NCI-H1092 (cell line): ENCODE measurements at regions not wholly inside any gene's neighbourhood (a gene's known extent, or its start where the extent isn't known, plus 50 kb on each side); places are given as distances from the start of the nearest gene placed in this dataset.
A peak's percentile ranks its signal among the peaks of the same experiment; 100 is the strongest.
"Not testable (repeated sequence)": the region's sequence is repeated elsewhere in the genome, so short reads cannot be mapped to it uniquely, and the experiment has no call there.

Experiments used
- DNase-seq: peaks from one replicate; lab custom pipeline; 2025; lab: John Stamatoyannopoulos, UW

DNA sequence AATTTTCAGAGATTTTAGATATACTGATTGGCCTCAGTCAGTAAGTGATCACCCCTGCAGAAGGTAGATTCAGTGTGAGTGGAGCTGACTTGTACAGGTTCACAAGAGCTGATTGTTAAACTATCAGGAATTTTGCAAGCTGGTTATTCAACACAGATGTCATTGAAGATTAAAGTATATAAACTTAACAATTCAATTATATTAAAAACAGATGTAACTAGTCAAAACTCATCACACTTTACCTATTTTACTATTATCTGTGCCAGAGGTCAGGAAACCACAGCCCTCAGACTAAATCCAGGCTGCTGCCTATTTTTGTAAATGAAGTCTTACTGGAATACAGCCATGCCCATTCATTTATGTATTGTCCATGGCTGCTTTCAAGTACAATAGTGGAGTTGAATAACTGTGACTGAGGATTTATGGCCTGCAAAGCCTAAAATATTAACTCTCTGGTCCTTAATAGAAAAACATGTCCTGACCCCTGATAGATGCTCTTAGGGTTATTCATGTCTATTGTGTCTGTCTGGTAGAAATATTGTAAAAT is 429.3 kb upstream of the PDZRN3 start:
- no peak for DNase-seq

DNA sequence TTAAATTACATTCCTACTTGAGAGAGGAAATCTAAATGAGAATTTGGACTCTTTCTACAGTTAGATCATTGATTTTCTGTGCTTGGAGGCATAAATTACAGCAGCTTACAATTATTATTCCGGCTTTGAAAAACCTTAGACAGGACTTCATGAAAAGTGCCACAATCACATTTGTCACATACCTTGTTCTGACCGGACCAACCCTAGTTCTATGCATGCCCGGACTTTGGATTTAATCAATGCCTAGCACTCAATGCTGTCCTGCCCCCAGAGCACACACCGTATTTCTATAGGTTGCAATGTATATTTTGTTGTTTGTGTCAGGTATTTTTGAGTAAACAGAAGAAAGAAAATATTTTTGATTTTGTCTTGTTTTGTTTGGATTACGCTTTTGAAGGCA is 424.7 kb upstream of the PDZRN3 start:
- DNase-seq: no peak

DNA sequence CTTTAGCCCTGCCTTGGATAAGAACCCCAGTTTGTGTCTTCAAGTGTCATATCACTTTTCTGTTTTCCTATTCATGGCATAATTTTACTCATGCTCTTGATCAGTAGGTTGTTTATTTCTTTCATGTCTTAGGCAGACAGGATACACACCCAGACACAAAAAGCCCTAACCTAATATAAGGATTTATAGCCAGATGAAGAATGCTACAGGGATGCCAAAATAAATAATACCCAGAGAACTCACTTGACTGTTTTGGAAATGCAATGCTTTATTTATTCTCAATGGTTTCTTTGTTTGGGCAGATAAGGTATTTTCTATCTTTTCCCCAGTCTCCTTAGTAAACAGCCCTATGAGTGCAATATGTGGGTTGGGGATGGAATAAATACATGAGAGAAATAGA is 424.0 kb upstream of the PDZRN3 start:
- DNase-seq: no peak

DNA sequence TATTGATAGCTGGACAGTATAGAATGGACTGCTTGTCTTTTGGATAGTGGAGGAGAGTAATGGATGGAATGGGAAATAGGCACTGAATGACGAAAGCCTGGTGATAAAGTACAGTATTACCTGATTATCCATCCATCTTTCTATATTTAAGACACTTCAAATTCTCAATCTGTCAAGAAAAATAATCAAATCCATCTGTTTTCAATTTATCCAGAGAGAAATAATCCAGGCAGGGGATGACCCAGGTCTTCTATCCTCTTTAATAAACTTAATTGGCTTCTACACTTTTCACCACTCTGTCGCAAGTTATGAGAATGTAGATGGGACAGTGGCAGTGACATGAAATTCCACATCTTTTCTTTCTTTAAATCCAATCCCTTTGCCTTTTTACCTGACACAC is 420.3 kb upstream of the PDZRN3 start:
- DNase-seq: no peak

DNA sequence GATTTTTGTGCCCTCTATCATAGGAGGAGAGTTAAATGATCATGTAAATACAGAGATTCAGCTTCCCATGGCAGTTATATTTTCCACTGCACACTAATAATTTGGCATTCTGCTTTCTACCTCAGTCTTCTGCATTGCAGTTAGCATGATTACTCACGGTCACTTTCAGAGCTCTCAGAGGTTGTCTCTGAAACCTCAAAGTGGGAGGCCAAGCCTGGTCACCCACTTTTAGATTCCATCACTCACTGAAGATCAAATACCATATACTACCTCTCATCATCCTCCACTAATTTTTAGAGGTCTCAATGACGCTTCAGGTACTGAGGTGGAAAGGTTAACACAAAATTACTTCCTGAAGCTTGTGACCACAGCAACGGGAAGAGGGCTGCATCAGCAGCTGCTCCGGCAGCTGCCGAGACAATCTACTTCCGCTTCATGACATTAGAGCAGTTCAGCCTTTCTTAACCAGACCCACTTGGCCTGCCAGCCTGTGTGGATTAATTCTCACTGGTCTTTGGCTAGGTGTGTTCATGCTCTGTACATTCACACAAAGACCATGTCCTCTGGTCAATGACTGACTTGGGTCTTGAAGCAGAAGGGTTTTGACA is 416.4 kb upstream of the PDZRN3 start:
- no peak for DNase-seq

DNA sequence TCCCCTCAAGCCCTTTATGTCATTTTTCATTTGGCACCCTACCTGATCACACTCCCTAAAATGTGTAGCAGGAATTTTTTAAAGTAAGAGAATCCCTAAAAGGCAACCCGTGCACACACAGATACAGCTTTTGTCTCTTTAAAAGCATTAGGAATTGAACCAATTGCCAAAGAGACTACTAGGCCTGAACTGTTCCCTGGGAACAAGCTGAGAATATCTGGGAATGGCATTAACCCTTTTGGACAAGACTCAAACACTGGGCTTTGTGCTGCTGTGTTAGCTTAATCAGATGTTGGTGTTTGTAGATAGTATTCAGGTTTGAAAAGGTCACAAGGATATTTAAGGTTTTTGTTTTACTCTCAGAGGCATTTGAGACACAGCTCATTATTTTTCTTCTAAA is 414.4 kb upstream of the PDZRN3 start:
- DNase-seq: no peak

DNA sequence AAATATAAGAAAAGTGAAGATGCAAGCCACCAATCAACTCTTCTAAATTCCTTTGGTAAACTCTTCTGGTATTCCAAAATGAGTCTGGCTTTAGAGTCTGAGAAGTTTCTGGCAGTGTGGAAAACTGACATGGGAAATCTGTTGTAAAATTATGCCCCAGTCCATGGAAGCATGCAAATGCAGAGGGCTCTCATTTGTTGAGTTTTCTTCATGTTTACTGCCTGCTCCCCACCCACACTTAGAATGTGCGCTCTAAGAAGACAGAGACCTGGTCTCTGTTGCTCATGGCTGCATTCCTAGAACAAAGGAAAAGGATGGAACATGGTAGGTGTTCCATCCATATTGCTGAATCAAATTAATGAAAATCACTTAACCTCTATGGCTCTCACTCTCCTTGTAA is 411.8 kb upstream of the PDZRN3 start:
- no peak for DNase-seq

DNA sequence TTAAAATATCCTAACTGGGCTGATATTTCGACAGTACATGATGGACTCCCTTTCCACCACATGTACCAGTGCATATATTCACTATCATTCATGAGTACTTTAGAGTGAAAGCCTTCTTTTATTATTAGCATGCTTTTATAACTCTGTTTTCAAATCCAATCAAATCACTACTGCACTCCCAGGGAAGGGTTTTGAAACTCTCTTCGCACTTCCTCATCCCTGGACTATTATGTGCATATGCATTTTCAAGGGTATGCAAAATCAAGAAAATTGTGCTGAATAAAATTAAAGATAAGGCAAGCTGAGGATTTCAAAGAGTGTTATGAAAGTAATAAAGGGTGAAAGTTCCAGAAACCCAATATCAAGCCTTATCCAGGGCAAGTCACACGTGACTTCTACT is 411.4 kb upstream of the PDZRN3 start:
- no peak for DNase-seq

DNA sequence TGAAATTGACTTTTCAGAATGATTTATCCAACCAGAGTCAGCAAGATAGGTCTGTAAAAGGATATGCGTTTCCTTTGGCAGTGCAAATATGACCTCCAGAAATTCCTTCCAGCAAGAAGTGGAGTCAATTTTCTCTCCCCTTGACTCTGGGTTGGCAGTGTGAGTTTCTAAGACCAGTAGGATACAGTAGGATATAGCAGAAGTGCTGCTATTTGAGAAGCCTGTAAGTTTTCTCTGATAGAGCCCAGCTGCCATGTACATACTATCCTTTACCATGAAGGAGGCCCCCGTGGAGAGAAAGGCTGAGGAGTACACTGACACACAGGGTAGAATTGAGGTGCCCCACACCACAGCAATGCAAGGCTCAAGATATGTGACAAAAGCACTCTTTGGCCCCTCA is 409.1 kb upstream of the PDZRN3 start:
- no peak for DNase-seq

DNA sequence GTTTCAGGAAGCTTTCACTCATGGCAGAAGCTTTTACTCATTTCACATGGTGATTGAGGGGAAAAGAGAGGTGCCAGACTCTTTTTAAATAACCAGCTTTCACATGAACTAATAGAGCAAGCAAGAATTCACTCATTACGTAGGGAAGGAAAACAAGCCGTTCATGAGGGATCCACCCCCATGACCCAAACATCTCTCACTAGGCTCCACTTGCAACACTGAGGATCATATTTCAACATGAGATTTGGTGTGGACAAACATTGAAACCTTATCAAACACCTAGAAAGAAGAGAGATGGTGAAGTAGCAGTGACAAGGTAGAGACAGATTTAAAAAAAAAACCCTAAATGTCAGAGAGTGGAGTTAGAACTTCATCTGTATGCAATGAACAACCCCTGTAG is 408.6 kb upstream of the PDZRN3 start:
- DNase-seq: no peak

DNA sequence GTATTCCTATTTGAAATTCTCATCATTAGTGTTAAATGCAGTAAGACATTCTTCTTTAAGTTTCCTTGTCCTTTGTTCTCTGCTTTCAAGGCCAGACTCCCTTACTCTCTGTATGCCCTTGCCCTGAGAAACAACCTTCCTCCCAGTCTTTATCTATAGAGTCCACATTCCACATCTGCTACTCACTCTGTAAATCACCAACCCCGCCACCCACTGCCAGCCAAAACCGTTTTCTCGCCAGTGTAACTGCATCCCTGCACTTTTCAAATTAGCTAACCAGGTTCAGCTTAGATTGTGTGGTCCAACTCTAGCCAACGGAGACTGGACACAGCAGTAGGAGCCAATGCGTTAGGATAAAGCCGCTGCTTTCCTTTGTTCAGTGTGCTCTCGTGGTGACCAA is 402.4 kb upstream of the PDZRN3 start:
- DNase-seq: no peak

DNA sequence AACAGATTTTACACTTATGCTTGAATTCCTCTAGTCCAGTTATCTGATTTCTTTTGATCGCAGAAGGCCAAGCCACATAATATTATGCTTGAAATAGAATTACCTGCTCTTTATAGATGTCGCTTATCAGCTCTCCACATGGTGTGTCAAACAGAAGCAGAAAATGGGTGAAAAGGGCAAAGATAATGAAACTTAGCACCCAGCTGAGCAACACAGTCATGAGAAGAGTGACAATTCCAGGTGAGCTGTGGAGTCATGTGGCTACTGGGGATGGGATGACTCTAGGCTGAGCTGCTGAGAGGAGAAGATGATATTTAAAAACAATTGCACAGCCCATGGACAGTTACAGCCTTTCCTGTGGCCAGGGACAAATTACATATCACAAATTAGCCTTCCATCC is 398.7 kb upstream of the PDZRN3 start:
- no peak for DNase-seq

DNA sequence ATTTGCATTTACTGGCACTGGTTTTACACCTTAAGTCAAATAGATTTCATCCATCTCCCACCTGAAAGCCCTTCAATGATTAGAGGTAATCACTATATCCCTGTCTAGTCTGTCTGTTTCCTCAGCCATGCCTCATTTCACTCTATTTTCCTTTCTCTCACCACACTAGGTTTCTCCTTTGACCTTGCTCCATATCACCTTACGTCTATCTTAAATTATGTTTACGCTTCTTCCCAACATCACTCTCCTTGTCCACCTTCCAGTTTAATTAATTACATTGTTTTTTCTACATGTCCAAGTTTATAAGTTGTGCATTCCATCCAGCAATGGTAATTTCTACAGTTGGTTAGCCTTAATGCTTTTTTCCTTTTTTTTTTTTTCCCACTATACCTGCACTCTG is 396.7 kb upstream of the PDZRN3 start:
- no peak for DNase-seq

DNA sequence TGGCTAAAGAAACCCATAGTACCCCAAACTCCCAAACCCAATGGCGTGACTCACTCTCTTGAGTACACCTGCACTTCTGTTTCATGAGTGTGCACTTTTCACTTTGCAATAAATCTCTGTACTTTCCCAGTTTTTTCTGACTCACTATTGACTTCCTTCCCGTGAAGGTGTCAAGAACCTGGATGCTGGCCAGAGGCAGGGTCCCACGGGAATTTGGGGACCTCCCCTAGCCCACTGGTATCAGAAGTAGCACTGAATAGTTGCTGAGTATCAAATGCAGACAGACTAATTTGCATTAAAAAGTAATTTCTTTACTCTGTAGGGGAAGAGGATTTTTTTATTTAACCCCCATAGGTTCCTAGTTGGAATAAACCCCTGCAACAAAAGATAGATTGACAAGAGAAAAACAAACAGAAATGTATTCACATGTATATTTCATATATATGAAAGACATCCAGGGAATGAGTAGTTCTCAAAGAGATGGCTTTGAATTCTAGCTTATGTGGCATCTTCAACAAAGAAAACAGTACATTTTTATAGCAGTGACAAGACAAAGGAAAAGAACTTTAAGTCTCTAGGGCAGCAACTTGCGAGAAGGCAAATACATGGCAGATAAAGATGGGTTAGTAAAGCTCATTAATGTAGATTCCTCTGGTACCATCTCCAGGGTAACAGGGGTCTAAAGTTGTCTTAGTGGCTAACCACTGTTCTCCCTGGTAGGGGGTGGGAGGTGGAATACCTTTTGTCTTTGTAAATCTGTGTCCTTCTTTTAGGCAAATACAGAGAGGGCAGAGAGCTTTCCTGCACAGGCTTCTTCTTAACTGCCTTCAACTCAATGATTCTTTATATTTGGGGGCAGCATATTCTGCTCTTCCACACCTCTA is 385.5 kb upstream of the PDZRN3 start:
- DNase-seq: no peak

DNA sequence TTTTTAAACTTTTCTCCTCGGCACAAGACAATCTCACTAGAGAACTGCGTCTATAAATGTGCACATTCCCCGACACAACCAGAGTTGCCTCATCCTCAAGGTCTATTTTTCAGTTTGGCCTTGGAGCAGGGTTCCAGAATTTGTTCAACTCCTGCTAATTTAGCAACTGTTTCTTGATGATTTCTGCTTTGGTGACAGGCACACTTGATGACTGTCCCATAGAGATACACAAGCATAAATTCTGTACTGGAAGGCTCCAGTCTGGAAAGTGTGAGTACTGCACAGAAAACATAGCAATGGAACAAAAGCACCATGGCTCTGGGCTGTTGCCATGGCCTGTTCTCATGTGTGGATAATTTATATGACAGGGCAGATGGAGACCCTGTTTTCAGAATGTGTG is 379.6 kb upstream of the PDZRN3 start:
- no peak for DNase-seq

DNA sequence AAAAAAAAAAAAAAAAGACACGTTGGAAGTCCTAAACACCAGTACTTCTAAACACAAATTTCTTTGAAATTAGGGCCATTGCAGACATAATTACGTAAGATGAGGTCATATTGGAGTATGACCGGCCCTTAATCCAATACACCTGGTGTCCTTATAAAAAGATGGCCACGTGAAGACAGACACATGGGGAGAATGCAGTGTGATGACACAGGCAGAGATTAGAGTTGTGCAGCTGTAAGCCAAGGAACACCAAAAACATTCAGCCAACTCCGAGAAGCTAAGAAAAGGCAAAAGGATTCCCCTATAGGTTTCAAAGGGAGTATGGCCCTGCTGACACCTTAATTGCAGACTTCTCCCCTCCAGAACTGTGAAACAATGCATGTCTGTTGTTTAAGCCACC is 379.0 kb upstream of the PDZRN3 start:
- no peak for DNase-seq

DNA sequence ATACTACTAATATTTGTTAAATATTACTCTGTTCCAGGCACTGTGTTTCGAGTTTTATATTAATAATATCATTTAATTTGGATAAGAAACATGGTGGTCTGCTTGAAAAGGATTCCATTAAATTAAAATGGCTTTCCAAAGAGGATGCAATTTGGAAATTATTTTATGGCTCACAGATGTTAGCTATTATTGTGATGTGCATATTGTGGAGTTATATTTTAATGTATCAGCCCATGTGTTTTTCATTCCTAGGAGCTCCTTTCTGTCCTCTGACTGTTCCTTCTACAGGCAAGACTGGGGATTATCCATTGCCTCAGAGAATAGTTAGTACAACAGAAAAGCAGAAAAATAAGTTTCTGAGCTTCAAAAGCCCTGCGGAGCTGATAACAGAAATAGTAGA is 376.7 kb upstream of the PDZRN3 start:
- no peak for DNase-seq

DNA sequence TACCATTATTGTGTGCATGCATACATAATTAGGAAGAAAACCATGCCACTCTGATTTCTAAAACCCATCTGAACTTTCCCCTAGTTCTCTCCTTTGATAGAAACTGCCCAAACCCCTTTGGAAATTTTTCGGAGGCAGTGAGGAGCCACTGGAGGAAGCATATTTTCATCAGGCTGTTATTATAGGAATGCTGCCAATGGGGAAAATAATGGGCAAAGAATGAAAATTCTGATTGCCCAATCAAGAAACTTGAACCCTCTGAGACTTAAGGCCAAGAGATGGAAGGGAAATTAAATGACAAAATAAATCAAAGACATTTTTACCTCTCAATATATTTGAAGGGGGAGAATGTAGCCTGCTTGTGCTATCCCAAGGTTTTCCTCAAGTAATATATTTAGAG is 376.0 kb upstream of the PDZRN3 start:
- no peak for DNase-seq

DNA sequence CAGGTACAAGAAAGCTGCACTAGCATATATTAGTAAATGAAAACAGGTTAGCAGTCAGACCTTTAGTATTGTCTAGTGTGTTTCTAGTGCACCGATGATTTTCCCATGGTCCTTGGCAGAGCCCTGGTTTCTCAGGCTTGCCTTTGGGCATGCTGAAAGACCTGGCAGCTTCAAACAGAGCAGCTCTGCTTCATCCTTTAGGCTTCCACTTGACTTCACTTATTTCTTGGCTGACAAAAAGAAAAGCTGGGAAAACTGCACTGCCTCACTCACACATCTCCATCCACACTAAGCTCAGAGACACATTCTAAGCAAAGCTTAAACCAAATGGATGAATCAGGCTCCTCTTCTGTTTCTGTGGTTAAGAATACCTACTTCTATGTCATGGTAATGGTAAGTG is 374.8 kb upstream of the PDZRN3 start:
- DNase-seq: no peak

DNA sequence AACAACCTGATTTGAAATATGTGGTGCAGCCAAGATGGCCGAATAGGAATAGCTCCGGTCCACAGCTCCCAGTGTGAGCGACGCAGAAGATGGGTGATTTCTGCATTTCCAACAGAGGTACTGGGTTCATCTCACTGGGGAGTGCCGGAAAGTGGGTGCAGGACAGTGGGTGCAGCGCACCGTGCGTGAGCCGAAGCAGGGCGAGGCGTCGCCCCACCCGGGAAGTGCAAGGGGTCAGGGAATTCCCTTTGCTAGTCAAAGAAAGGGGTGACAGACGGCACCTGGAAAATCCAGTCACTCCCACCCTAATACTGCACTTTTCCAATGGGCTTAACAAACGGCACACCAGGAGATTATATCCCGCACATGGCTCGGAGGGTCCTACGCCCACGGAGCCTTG is 365.9 kb upstream of the PDZRN3 start:
- DNase-seq: not testable (repeated sequence)

DNA sequence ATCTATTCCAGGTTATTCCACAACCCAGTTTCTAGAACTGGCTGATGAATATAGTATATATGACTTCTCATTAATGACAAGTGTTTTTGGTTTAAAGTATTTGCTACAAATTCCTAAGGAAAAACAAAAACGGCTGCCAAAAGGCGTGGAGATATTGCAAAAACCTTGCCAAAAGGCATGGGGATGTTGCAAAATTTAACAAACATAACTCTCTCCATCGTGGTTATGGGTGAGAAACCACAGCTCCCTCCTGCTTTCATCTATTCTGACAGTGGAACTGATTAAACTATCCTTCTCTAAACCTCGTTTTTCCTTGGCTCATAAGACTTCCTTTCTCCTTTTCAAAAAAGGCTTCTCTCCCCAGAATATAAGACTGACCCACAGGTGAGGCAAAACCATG is 342.0 kb upstream of the PDZRN3 start:
- no peak for DNase-seq

DNA sequence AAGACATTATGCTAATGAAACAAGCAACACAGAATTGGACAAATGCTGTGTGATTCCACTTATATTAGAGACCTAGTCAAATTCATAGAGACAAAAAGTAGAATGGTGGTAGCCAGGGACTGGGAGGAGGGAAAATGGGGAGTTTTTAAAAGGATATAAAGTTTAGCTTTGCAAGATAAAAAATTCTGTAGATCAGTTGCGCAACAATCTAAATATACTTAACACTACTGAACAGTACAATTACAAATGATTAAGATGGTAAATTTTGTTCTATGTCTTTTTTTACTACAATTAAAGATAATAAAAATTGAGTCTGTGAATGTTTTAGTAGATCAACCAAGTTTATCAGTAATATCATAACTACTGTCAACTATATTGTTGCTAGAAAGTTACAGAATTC is 340.1 kb upstream of the PDZRN3 start:
- no peak for DNase-seq

DNA sequence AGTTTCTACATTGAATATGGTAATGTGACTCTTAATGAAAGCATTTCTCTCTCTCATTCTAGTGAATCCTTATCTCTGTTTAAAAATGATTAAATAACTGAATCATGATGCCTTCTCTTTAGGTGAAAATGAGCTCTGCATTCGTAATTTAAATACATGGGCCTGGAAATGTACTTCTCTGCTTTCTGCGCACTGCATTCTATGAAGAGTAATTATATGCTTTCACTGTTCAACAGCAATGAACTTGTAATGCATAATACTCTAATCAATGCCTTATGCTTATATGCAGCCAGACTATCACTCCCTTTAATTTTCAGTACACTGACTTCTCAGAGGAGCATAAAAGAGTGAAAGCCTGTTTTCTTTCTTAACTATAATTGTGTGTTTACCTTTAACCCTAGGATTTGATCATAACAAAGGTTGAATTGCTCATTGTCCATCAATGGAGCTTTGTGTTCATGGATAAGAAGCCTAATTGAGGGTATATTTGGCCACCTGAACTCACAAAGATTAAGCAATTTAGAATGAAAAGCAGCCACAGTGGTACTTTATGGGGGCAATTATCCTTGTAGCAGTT is 330.8 kb upstream of the PDZRN3 start:
- DNase-seq: peak; percentile 17
